ENCODE measurements at regions not wholly inside any gene's neighbourhood (a gene's known extent, or its start where the extent isn't known, plus 50 kb on each side); places are given as distances from the start of the nearest gene placed in this dataset.

DNA sequence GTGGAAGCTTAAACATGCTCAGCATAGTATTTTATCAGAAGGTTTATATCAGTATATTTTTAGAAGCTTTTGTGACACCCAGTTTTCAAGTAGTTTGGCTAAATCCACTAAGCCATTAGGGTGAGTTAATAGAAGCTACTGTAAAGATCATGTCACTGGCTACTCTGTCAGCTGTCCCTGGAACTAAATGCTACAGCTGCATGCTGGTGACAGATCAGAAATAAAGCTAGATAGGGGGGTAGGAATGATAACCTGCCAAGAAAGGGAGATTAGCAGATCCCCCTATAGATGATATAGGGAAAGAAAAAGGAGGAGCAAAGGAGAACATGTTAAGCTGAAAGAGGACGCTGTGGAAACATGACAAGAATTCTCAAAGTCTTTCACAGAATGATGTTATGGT is 363.2 kb downstream of the QKI start:
- Histone ChIP-seq H3K4me3 (ENCODE audit: low read depth, low read length) (no peak overlapping the region), H3K27ac (ENCODE audit: low read depth, low read length) (no peak overlapping the region), H3K36me3 (ENCODE audit: control insufficient read depth, insufficient read depth, low read length) (no peaks in the 10 kb centered on the region), H3K9me3 (ENCODE audit: control insufficient read depth, insufficient read depth, low read length) (no peaks in the 10 kb centered on the region), H3K4me1 (ENCODE audit: control insufficient read depth, insufficient read depth, low read length) (peaks cover 8% of the 10 kb centered on the region), H3K27me3 (ENCODE audit: control insufficient read depth, insufficient read depth, low read length) (no peaks in the 10 kb centered on the region), H3K9ac (ENCODE audit: low read depth, low read length) (no peak overlapping the region)

- no peak overlapping the region for H3K4me3 ChIP-seq (ENCODE audit: low read depth, low read length)
- peaks cover 8% of the 10 kb centered on the region for H3K4me1 ChIP-seq (ENCODE audit: control insufficient read depth, insufficient read depth, low read length)
These were observed 362.6 kb downstream of the QKI start for GRCh38 chr6:163776906-163777686.

DNA sequence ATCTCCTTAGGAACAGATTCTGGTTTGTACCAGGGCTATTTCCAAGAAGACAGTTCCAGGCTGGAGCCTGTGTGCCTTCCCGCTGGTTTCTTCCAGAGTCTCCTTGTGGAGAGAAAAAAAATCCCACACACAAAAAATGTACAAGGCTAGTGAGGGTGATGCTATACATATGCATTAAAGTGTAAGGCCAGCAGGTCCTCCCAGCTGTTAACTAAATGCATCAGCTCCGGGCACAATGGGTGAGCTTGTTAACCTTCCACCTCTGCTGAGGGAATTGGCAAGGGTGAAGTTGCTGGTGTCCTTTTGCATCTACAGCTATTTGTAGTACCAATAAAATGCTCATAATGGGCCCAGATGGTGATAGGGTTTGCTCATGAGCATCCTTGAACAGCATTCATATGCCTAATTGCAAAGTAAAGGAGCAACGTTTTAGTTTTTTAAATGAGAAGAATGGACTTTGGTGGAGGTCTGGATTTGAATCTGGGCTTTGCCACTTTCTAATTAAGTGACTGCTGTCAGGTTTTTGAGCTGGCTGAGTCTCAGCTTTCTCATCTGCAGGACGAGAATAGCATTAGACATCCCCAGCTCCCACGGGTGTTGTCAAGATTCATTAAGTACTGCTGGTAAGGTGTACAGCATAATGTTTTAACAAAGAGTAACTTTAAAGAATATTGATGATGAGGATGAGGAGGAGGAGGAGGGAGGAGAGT is 361.8 kb downstream of the QKI start:
- no peaks in the 10 kb centered on the region for H3K27me3 ChIP-seq (ENCODE audit: control insufficient read depth, insufficient read depth, low read length)
- H3K4me3 ChIP-seq (ENCODE audit: low read depth, low read length), result no peak overlapping the region
- H3K9ac ChIP-seq (ENCODE audit: low read depth, low read length), result no peak overlapping the region
- no peak overlapping the region for H3K27ac ChIP-seq (ENCODE audit: low read depth, low read length)
- no peaks in the 10 kb centered on the region for H3K36me3 ChIP-seq (ENCODE audit: control insufficient read depth, insufficient read depth, low read length)
- H3K9me3 ChIP-seq (ENCODE audit: control insufficient read depth, insufficient read depth, low read length), result no peaks in the 10 kb centered on the region
- H3K4me1 ChIP-seq (ENCODE audit: control insufficient read depth, insufficient read depth, low read length), result peaks cover 8% of the 10 kb centered on the region

More at GRCh38 chr6:163776906-163777686, 362.6 kb downstream of the QKI start:
- Histone ChIP-seq H3K9ac (ENCODE audit: low read depth, low read length) (no peak overlapping the region), H3K36me3 (ENCODE audit: control insufficient read depth, insufficient read depth, low read length) (no peaks in the 10 kb centered on the region), H3K27ac (ENCODE audit: low read depth, low read length) (no peak overlapping the region), H3K9me3 (ENCODE audit: control insufficient read depth, insufficient read depth, low read length) (no peaks in the 10 kb centered on the region), H3K27me3 (ENCODE audit: control insufficient read depth, insufficient read depth, low read length) (no peaks in the 10 kb centered on the region)

DNA sequence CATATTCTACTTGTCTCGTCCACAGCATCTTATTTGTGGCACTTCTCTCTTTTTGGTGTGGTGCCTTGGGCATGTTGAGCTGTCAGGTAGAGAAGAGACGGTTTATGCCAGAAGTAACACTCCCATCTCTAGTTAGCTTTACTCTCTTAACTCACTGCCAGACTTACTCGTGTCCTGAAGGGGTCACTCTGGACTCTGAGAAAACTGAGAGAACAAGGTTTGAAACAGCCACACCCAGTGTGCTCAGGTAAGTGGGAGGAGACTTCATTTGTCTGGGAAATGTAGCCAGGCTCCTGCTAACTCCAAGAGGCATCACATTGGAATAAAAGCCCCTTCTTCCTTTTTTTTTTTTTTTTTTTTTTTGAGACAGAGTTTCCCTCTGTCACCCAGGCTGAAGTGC is 360.8 kb downstream of the QKI start:
- no peaks in the 10 kb centered on the region for H3K27me3 ChIP-seq (ENCODE audit: control insufficient read depth, insufficient read depth, low read length)
- no peaks in the 10 kb centered on the region for H3K9me3 ChIP-seq (ENCODE audit: control insufficient read depth, insufficient read depth, low read length)
- no peak overlapping the region for H3K4me3 ChIP-seq (ENCODE audit: low read depth, low read length)
- H3K27ac ChIP-seq (ENCODE audit: low read depth, low read length), result no peak overlapping the region
- no peaks in the 10 kb centered on the region for H3K36me3 ChIP-seq (ENCODE audit: control insufficient read depth, insufficient read depth, low read length)
- H3K9ac ChIP-seq (ENCODE audit: low read depth, low read length), result no peak overlapping the region
- H3K4me1 ChIP-seq (ENCODE audit: control insufficient read depth, insufficient read depth, low read length), result no peaks in the 10 kb centered on the region; the same call in 1 of the 2 replicates

GRCh38 chr6:163774485-163774884 is 360.0 kb downstream of the QKI start:
- no peaks in the 10 kb centered on the region for H3K9me3 ChIP-seq (ENCODE audit: control insufficient read depth, insufficient read depth, low read length)
- H3K27me3 ChIP-seq (ENCODE audit: control insufficient read depth, insufficient read depth, low read length), result no peaks in the 10 kb centered on the region
- no peak overlapping the region for H3K27ac ChIP-seq (ENCODE audit: low read depth, low read length)
- H3K4me1 ChIP-seq (ENCODE audit: control insufficient read depth, insufficient read depth, low read length), result no peaks in the 10 kb centered on the region; the same call in 1 of the 2 replicates
- H3K9ac ChIP-seq (ENCODE audit: low read depth, low read length), result no peak overlapping the region
- no peaks in the 10 kb centered on the region for H3K36me3 ChIP-seq (ENCODE audit: control insufficient read depth, insufficient read depth, low read length)
- H3K4me3 ChIP-seq (ENCODE audit: low read depth, low read length), result no peak overlapping the region

DNA sequence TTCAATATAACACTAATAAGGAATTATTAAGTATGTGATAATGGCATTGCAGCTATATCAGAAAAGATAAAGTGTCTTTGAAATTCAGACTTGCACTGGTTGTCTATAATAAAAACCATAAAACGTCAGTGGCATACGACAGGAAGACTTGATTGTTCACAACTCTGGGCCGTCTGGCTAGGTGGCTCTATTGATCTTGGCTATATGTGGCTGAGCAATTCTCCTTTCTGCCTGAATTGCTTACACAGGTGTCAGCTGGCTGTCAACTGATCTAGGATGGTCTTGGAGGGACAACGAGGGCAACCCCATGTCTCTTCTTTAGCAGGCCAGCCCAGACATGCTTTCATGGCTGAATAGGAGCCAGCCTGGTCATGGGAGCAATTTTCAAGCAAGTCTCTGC is 359.1 kb downstream of the QKI start:
- no peaks in the 10 kb centered on the region for H3K27me3 ChIP-seq (ENCODE audit: control insufficient read depth, insufficient read depth, low read length)
- H3K27ac ChIP-seq (ENCODE audit: low read depth, low read length), result no peak overlapping the region
- H3K4me1 ChIP-seq (ENCODE audit: control insufficient read depth, insufficient read depth, low read length), result no peaks in the 10 kb centered on the region
- no peak overlapping the region for H3K4me3 ChIP-seq (ENCODE audit: low read depth, low read length)
- no peaks in the 10 kb centered on the region for H3K9me3 ChIP-seq (ENCODE audit: control insufficient read depth, insufficient read depth, low read length)
- no peaks in the 10 kb centered on the region for H3K36me3 ChIP-seq (ENCODE audit: control insufficient read depth, insufficient read depth, low read length)
- H3K9ac ChIP-seq (ENCODE audit: low read depth, low read length), result no peak overlapping the region

DNA sequence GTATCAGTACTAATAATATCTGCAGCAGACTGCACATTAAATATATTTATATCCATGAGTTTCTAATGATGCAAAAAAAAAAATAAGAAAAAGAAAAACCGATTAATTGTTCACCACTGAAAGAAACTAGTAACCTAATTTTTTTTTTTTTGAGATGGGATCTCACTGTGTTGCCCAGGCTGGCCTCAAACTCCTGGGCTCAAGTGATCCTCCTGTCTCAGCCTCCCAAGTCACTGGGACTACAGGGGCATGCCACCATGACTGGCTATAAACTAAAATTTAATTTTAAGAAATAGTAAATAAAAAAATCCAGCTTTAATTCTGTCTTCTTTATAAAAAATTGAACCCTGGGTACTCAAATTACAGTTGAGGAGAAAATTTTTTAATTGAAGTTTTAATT is 358.2 kb downstream of the QKI start:
- H3K27ac ChIP-seq (ENCODE audit: low read depth, low read length), result no peak overlapping the region
- no peaks in the 10 kb centered on the region for H3K4me1 ChIP-seq (ENCODE audit: control insufficient read depth, insufficient read depth, low read length)
- no peaks in the 10 kb centered on the region for H3K36me3 ChIP-seq (ENCODE audit: control insufficient read depth, insufficient read depth, low read length)

GRCh38 chr6:163771180-163771579 is 356.7 kb downstream of the QKI start:
- Histone ChIP-seq H3K9ac (ENCODE audit: low read depth, low read length) (no peak overlapping the region), H3K4me3 (ENCODE audit: low read depth, low read length) (no peak overlapping the region), H3K36me3 (ENCODE audit: control insufficient read depth, insufficient read depth, low read length) (no peaks in the 10 kb centered on the region), H3K27me3 (ENCODE audit: control insufficient read depth, insufficient read depth, low read length) (no peaks in the 10 kb centered on the region), H3K4me1 (ENCODE audit: control insufficient read depth, insufficient read depth, low read length) (no peaks in the 10 kb centered on the region), H3K9me3 (ENCODE audit: control insufficient read depth, insufficient read depth, low read length) (no peaks in the 10 kb centered on the region), H3K27ac (ENCODE audit: low read depth, low read length) (no peak overlapping the region)

More for the DNA sequence above, 358.2 kb downstream of the QKI start:
- Histone ChIP-seq H3K4me3 (ENCODE audit: low read depth, low read length) (no peak overlapping the region), H3K27me3 (ENCODE audit: control insufficient read depth, insufficient read depth, low read length) (no peaks in the 10 kb centered on the region), H3K9me3 (ENCODE audit: control insufficient read depth, insufficient read depth, low read length) (no peaks in the 10 kb centered on the region), H3K9ac (ENCODE audit: low read depth, low read length) (no peak overlapping the region)

GRCh38 chr6:163768905-163769304 is 354.4 kb downstream of the QKI start:
- no peaks in the 10 kb centered on the region for H3K27me3 ChIP-seq (ENCODE audit: control insufficient read depth, insufficient read depth, low read length)
- no peak overlapping the region for H3K9ac ChIP-seq (ENCODE audit: low read depth, low read length)

DNA sequence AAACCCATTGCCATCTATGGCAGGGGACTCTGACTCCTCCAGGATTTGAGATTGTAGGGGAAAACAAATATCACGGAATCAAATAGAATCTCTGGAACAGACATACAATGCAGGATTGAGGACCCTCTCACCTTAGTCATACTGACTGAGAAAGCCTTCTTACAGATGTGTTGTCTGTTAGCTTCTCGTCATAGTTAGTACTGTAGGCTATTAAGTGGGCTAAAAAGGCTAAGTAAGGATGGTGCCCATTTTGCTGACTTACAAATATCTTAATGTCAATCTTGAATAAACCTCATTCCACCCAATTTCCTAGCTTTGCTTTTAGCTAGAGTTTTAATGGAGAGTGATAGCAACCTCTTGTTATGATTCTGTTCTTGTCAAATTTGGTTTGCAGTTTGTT is 352.4 kb downstream of the QKI start:
- Histone ChIP-seq H3K4me3 (ENCODE audit: low read depth, low read length) (no peak overlapping the region), H3K9me3 (ENCODE audit: control insufficient read depth, insufficient read depth, low read length) (no peaks in the 10 kb centered on the region), H3K27me3 (ENCODE audit: control insufficient read depth, insufficient read depth, low read length) (no peaks in the 10 kb centered on the region)

More at GRCh38 chr6:163768905-163769304, 354.4 kb downstream of the QKI start:
- Histone ChIP-seq H3K9me3 (ENCODE audit: control insufficient read depth, insufficient read depth, low read length) (no peaks in the 10 kb centered on the region), H3K4me1 (ENCODE audit: control insufficient read depth, insufficient read depth, low read length) (0 out of 2 replicates have a peak, but pooled peaks cover 2% of the 10 kb centered on the region), H3K36me3 (ENCODE audit: control insufficient read depth, insufficient read depth, low read length) (no peaks in the 10 kb centered on the region), H3K4me3 (ENCODE audit: low read depth, low read length) (no peak overlapping the region), H3K27ac (ENCODE audit: low read depth, low read length) (no peak overlapping the region)

GRCh38 chr6:163765335-163765734 is 350.8 kb downstream of the QKI start:
- Histone ChIP-seq H3K27me3 (ENCODE audit: control insufficient read depth, insufficient read depth, low read length) (no peaks in the 10 kb centered on the region), H3K4me3 (ENCODE audit: low read depth, low read length) (no peak overlapping the region), H3K36me3 (ENCODE audit: control insufficient read depth, insufficient read depth, low read length) (no peaks in the 10 kb centered on the region), H3K9me3 (ENCODE audit: control insufficient read depth, insufficient read depth, low read length) (no peaks in the 10 kb centered on the region), H3K4me1 (ENCODE audit: control insufficient read depth, insufficient read depth, low read length) (0 out of 2 replicates have a peak, but pooled peaks cover 2% of the 10 kb centered on the region), H3K27ac (ENCODE audit: low read depth, low read length) (no peak overlapping the region), H3K9ac (ENCODE audit: low read depth, low read length) (no peak overlapping the region)

More for the DNA sequence above, 352.4 kb downstream of the QKI start:
- Histone ChIP-seq H3K27ac (ENCODE audit: low read depth, low read length) (no peak overlapping the region), H3K9ac (ENCODE audit: low read depth, low read length) (no peak overlapping the region), H3K36me3 (ENCODE audit: control insufficient read depth, insufficient read depth, low read length) (no peaks in the 10 kb centered on the region), H3K4me1 (ENCODE audit: control insufficient read depth, insufficient read depth, low read length) (0 out of 2 replicates have a peak, but pooled peaks cover 2% of the 10 kb centered on the region)

Measured in HUES48 (cell line).